GM12878 (cell line): ENCODE measurements at regions not wholly inside any gene's neighbourhood (a gene's known extent, or its start where the extent isn't known, plus 50 kb on each side); places are given as distances from the start of the nearest gene placed in this dataset.

Experiments
- ASH2L ChIP-seq: fragments of 300-600, 200-600 bp; sonication (generic); IDR thresholded peaks from 2 replicates; pipeline ENCODE4 v1.6.1; 2017; ENCODE audit warnings: low read depth, mild to moderate bottlenecking, borderline replicate concordance
- BRCA1 ChIP-seq: IDR thresholded peaks from 2 replicates; pipeline ENCODE4 v1.6.1; 2011; ENCODE audit warnings: low read depth, low read length, improper control_type of control experiment
- EP300 ChIP-seq, 2 experiments: fragments of 150-350 bp in 1 of 2; IDR thresholded peaks; 2 replicates each; pipeline ENCODE4 v1.6.1; 2011 to 2012; ENCODE audit warnings: low read depth in 2 of 2, low read length in 2 of 2, borderline replicate concordance in 1 of 2, improper control_type of control experiment in 1 of 2, inconsistent platforms in 1 of 2; ENCODE audit not compliant: control insufficient read depth in 1 of 2
- ESRRA ChIP-seq: IDR thresholded peaks from 2 replicates; pipeline ENCODE4 v1.6.1; 2012; ENCODE audit warnings: mild to moderate bottlenecking, low read length, improper control_type of control experiment
- EZH2 ChIP-seq: IDR thresholded peaks from 2 replicates; pipeline ENCODE4 v1.6.1; 2012; ENCODE audit warnings: low read depth, mild to moderate bottlenecking, control low read depth, inconsistent platforms, low read length, borderline replicate concordance; ENCODE audit not compliant: control insufficient read depth
- FOS ChIP-seq: IDR thresholded peaks from 3 replicates; pipeline ENCODE4 v1.6.1; 2011; ENCODE audit warnings: borderline replicate concordance; ENCODE audit not compliant: insufficient read length; ENCODE audit errors: extremely low read depth
- GABPA ChIP-seq: IDR thresholded peaks from 2 replicates; pipeline ENCODE4 v1.6.1; 2014; ENCODE audit warnings: antibody characterized with exemption, low read depth, mild to moderate bottlenecking, inconsistent platforms
- MXI1 ChIP-seq: fragments of 150-350 bp; IDR thresholded peaks from 2 replicates; pipeline ENCODE4 v1.6.1; 2011; ENCODE audit warnings: low read depth, mild to moderate bottlenecking, inconsistent platforms, low read length, improper control_type of control experiment
- NKRF ChIP-seq: fragments of 450-650 bp; conservative IDR thresholded peaks from 2 replicates; pipeline ENCODE4 v1.6.1; 2017; ENCODE audit warnings: mild to moderate bottlenecking, moderate library complexity
- POLR2A ChIP-seq: IDR thresholded peaks from 2 replicates; pipeline ENCODE4 v1.6.1; 2011; ENCODE audit warnings: low read depth, mild to moderate bottlenecking, low read length
- POLR2AphosphoS5 ChIP-seq: IDR thresholded peaks from 2 replicates; pipeline ENCODE4 v1.6.1; 2011; ENCODE audit warnings: mild to moderate bottlenecking, low read length, inconsistent platforms
- TBL1XR1 ChIP-seq: IDR thresholded peaks from 2 replicates; pipeline ENCODE4 v1.6.1; 2012; ENCODE audit warnings: low read depth, low read length, improper control_type of control experiment
- TF ChIP-seq, protein P1 (sequence below), 3 experiments: IDR thresholded peaks in 2 of 3; conservative IDR thresholded peaks in 1 of 3; 2 replicates each; pipeline ENCODE4 v1.5.1; 2011; ENCODE audit warnings: low read depth in 3 of 3, low read length in 3 of 3, mild to moderate bottlenecking in 3 of 3, control low read depth in 2 of 3, moderate library complexity in 2 of 3, inconsistent platforms in 1 of 3, mixed read lengths in 1 of 3; ENCODE audit not compliant: control insufficient read depth in 2 of 3, insufficient read depth in 1 of 3; ENCODE audit errors: extremely low read depth in 1 of 3
- TF ChIP-seq, protein P2 (sequence below): fragments of 450-650 bp; formaldehyde crosslinking; IDR thresholded peaks from 2 replicates; pipeline ENCODE4 v1.5.0; 2022; ENCODE audit warnings: mild to moderate bottlenecking, missing genetic modification characterization

DNA sequence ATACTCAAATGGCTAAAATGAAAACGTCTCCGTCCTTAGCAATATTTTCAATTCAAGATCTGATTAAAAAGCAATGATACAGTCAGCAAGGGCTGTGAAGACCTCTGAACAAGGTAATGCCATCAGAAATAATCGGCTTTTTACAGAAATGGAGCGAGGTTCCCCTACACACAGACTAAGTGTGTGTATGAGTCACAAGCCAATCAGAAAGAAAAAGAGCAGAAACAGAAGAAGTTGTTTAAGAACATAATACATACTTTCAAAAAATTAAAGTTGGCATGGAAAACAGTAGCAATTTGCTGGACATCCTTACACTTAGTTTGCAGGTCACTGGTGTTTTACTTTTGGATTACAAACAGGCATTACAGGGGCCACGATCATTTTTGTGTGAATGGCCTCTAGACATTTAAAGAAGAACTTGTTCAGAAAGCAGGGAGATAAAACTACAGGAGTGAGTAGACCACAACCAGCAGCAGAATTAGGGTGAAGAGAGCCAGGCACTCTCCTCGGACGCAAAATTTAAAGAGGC lies 350.0 kb upstream of the RUNX1 start:
- TF ChIP-seq ASH2L = no peak
- TF ChIP-seq ESRRA = no peak
- no peak for TF ChIP-seq GABPA
- no peak for TF ChIP-seq BRCA1
- TF ChIP-seq MXI1 = no peak
- TF ChIP-seq POLR2A = no peak
- TF ChIP-seq, protein P1, sequence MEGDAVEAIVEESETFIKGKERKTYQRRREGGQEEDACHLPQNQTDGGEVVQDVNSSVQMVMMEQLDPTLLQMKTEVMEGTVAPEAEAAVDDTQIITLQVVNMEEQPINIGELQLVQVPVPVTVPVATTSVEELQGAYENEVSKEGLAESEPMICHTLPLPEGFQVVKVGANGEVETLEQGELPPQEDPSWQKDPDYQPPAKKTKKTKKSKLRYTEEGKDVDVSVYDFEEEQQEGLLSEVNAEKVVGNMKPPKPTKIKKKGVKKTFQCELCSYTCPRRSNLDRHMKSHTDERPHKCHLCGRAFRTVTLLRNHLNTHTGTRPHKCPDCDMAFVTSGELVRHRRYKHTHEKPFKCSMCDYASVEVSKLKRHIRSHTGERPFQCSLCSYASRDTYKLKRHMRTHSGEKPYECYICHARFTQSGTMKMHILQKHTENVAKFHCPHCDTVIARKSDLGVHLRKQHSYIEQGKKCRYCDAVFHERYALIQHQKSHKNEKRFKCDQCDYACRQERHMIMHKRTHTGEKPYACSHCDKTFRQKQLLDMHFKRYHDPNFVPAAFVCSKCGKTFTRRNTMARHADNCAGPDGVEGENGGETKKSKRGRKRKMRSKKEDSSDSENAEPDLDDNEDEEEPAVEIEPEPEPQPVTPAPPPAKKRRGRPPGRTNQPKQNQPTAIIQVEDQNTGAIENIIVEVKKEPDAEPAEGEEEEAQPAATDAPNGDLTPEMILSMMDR (IDR thresholded peaks at IDR 0.05 in 2 of 3, conservative IDR thresholded peaks at IDR 0.05 in 1 of 3; ENCODE audit: control insufficient read depth in 2 of 3, extremely low read depth in 1 of 3, insufficient read depth in 1 of 3, low read depth in 3 of 3, low read length in 3 of 3) = no peak
- TF ChIP-seq, protein P2, sequence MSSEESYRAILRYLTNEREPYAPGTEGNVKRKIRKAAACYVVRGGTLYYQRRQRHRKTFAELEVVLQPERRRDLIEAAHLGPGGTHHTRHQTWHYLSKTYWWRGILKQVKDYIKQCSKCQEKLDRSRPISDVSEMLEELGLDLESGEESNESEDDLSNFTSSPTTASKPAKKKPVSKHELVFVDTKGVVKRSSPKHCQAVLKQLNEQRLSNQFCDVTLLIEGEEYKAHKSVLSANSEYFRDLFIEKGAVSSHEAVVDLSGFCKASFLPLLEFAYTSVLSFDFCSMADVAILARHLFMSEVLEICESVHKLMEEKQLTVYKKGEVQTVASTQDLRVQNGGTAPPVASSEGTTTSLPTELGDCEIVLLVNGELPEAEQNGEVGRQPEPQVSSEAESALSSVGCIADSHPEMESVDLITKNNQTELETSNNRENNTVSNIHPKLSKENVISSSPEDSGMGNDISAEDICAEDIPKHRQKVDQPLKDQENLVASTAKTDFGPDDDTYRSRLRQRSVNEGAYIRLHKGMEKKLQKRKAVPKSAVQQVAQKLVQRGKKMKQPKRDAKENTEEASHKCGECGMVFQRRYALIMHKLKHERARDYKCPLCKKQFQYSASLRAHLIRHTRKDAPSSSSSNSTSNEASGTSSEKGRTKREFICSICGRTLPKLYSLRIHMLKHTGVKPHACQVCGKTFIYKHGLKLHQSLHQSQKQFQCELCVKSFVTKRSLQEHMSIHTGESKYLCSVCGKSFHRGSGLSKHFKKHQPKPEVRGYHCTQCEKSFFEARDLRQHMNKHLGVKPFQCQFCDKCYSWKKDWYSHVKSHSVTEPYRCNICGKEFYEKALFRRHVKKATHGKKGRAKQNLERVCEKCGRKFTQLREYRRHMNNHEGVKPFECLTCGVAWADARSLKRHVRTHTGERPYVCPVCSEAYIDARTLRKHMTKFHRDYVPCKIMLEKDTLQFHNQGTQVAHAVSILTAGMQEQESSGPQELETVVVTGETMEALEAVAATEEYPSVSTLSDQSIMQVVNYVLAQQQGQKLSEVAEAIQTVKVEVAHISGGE (CRISPR knock-in tag) = no peak
- TF ChIP-seq EZH2 = no peak
- TF ChIP-seq EP300 (IDR thresholded peaks at IDR 0.05; ENCODE audit: borderline replicate concordance in 1 of 2, control insufficient read depth in 1 of 2, low read depth in 2 of 2, low read length in 2 of 2) = no peak
- no peak for TF ChIP-seq FOS
- TF ChIP-seq POLR2AphosphoS5 = no peak
- no peak for TF ChIP-seq TBL1XR1
- no peak for TF ChIP-seq NKRF
